ENCODE measurements at regions not wholly inside any gene's neighbourhood (a gene's known extent, or its start where the extent isn't known, plus 50 kb on each side); places are given as distances from the start of the nearest gene placed in this dataset.

DNA sequence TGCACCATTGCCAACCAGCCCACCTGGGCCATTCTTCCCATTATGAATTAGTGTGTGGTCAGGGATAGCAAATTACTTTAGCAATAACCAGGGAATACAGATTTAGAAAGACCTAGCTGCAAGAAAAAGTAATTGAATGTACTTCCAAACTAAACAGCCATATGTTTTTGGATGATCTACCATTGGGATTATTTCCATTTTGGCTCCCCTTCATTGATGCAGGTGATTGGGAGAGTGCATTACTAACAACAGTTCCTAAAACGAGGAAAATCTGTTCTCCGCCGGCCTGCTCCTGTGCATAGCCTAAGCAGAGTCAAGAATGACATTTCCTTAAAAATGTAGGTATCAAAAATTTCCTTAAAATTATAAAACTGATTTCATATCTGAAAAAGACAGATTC is 58.5 kb downstream of the MAIP1 start:
- no peak for DNase-seq

DNA sequence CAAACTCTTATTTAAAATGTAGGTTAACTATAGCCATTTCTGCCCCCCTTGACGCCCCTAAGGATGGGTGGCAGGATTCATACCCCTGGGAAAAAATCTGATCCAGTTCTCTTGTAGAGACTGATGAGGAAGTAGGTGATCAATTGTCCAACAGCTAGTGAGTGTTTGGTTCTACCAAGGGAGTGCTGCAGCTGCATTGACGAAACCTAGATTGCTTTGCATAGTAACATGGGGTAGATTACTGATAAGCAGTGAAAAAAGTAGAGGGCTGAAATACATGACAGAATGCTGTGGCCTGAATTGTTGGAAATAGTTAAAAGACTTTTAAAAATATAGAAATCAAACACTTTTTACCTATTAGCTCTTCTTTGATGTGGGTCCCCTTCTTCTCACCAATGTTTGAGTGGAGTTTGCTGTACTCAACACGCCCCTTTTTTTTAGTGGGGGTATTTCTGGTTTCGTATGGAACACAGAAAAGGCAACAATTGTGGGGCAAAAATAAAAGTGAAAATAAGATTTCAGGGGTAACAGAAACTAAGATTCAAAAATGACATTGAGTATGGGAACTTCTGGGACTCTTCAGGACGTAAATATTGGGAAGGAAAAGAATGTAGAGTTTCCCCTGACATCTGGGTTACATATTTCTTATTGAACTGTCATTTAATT is 66.2 kb downstream of the MAIP1 start:
- no peak for DNase-seq

DNA sequence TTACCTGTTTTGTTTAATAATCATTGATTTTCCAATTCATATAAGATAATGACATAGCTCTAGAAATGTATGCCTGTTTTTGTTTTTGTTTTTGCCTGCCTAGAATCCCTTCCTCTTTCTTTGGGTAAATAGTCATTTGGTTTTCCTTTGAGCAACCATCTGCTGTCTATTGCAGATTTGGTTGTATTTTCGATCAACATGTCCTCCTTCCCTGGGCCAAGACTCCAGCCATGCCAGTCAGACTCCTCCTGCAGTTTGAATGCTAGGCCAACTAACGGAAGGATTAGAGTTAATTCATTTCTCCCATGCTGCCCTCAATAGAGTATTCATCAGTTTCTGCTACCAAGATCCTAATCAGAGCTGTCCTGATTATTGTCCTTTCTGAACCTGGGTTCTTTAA is 67.1 kb downstream of the MAIP1 start:
- DNase-seq, result no peak

DNA sequence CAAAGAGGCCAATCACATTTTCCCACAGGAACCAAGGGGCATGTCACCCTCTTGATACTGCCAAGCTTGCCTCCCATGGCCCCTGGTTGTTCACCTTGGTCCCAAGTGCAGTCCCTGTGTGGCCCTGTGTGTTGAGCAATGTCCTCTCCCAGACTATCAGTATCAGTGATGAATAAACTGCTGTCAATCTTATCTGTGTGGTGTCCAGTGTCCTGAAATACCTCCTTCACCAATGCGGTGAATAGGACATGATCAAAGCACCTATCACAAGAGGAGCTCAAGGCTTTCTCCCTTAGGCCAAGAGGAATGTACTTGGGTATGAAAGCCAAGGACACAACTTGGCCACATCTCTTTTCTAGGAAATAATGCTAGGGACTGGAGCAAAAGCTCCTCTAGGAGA is 68.2 kb downstream of the MAIP1 start:
- DNase-seq, result no peak

DNA sequence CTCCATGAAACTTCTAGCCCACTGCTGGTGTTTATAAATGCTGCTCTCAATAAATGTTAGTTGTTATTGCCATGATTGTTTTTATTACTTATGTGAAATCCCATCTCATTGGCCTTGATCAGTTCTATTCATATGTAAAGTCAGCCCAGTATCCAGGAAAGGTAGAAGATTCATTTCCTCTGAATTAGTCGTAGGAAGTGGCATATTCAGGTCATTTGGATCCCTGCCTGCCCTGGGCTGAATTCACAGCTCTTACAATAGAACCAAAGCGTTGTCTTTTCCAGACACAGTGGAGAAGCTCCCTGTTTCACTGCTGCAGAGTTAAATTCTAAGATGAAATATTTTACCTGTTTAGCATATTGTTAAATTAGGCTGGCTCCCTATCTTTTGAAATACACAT is 70.3 kb downstream of the MAIP1 start:
- no peak for DNase-seq

DNA sequence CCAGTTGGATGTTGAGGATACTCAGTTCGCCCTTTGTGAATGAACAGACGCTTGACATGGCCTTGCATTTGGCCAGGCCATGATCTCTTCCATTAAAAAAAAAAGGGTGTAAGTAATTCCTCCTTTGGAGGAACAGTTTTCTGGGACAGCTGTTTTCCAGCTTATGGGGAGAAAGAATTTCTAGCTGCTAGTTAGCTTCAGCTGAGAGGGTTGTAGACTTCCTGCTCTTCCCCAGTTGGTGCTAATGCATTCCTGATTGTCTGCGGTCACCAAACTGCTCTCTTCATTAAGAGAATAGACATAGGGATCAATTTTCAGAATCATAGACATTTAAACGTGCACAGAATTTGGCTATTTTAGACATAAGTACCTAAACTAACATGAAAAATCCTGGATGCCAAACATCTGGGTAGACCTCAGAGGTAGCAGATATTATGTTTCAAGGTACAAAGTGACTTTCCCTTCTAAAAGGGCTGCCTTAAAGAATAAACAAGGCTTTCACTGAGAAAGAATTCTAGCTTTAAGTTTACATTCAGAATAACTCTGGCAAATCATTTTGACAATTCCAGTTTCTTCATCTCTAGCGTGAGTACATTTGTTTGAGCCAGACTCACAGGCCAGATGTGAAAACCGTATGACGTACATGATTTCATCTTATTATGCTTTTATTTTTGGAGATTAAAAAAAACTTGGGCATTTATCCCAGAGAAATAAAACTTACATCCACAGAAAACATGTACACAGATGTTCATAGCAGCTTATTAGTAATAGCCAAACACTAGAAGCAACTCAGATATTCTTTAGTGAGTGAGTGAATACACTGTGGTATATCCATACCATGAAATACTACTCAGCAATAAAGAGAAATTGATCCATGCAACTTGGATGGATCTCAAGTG is 71.2 kb downstream of the MAIP1 start:
- no peak for DNase-seq

DNA sequence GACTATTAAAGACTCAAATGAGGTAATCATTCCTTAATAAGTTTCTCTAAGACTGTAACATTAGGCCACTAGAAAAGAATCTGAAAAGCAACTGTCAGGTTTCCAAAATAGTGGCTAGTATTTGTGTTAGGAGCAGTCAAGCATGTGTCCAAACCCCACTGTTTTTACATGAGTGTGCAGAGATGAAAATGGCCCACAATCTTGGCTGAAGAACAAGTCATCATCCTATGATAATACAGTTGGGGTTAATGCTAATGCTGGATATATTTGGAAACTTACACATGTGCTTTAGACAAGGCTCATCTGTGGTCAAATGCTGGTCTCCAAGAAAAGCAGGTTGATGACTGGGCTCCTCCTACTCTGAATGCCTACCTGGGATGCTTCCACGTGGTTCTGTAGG is 73.6 kb downstream of the MAIP1 start:
- DNase-seq, result no peak

DNA sequence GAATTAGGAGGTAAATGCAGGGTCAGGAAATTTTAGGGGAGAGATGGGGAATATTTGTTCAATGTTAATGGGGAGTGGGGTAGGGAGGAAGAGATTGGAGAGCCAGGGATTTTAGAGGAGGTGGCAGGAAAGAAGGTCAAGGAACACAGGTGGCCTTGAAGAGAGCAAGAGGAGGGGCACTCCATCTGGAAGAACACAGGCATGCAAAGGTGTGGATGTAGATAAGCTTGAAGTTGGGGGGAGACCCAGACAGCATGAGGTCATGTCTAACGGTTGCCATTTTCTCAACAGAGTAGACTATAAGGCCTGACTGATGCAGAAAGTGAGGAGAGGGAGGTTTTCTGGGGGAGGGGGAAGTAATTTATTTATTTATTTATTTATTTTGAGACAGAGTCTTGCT is 77.5 kb downstream of the MAIP1 start:
- no peak for DNase-seq

DNA sequence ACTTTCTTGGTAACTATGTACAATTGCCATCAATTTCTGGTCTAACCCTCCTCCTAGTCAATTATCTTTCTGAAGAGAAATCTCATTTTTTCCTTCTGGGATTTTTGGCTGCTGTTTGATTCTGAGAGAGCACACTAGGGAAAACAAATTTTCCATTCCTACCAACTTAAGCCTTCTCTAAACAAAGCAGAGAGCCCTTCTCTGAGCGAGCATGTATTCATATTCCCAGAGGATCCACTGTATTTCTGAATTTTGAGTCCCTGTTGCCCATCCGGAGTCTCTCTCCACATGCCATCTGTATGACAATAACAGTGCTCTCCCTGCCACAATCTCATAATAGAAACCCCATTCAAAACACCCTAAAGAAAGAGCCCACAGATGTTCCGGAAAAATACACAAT is 78.5 kb downstream of the MAIP1 start:
- no peak for DNase-seq

DNA sequence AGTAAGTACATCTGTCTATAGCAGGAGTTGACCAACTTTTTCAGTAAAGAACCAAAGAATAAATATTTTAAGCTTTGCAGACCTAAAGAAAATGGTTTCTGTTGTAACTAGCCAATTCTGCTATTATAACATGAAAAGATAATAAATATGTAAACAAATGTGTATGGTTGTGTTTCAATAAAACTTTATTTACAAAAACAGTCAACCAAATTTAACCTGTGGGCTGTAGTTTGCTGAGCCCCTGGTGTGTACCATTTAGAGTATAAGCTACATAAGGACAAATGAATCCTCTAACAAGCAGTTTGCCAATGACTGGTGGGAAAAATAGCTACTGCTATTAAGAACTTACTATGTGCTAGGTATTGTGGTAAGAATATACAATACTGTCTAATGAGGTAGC is 79.4 kb downstream of the MAIP1 start:
- no peak for DNase-seq

DNA sequence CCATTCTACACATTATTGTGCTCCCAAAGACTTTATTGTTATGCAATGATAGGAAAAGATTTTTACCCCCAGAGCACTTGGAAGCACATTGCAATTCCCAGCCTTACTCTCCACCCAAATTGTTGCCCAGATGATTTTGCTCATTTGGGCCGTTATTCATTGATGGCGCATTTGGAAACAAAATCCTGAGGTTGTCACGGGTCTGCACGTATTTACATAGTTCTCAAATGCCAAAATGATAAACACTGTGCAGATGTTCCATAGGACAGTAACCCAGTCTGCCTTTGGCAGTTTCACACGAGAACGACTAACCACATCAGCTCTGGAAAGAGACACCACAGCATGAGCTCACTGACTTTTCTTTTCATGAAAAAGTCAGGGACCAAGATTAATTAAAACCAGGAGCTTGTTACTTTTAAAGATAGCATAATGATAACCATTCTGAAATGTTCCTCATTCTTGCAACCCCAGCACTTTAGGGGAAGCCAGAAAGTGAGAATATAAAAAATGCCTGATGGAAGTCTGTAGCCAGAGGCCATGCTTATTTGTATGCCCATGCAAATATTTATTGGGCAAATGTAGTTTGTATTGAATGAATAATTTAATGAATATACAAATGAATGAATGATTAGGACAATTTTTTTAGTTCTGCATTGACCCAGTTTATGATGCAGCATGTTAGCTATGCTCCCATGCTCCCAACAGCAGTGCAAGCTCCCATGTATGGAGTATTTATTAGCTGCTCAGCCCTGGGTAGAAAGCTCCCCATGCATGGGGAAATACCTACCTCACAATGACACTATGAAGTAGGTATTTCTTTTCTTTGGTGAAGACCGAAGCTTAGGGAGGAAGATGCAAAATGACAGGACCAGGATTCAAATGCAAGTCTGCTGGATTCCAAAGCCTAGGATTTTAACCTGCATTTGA is 84.6 kb downstream of the MAIP1 start:
- no peak for DNase-seq

DNA sequence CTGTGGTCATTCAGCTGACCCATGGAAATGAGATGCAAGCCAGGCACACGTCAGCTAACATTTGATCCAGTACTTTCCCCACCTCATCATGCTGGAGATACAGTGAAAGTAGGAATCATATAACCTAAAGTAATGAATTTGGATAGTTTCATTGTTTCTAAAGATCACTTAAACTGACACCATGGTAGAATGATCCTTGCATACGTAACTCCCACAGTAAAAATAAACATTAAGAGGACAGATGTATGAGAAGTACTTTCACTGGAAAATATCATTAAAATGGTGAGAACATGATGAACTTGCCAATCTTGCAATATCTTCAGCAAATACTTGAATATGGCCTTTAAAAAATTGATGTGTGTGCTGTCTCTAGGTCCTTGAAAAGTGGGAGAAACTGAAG is 85.4 kb downstream of the MAIP1 start:
- no peak for DNase-seq

DNA sequence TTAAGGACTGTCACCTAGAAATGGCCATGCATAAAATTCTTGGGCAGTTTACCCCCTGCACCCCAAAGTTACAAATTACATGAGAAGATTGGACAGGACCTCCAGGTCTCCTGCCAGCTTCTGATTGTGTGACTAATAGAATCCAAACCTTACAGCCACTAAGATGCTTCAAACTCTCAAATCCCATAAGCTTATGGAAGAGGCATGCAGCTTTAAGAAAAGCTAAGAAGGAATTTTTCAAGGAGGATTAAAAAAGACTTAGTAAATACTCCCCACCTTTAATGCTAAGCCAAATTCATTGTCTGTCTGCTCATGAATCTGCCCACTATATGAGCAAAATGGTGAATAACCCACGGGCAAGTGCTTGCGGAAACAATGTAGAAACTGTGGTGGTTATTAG is 86.3 kb downstream of the MAIP1 start:
- DNase-seq, result no peak

DNA sequence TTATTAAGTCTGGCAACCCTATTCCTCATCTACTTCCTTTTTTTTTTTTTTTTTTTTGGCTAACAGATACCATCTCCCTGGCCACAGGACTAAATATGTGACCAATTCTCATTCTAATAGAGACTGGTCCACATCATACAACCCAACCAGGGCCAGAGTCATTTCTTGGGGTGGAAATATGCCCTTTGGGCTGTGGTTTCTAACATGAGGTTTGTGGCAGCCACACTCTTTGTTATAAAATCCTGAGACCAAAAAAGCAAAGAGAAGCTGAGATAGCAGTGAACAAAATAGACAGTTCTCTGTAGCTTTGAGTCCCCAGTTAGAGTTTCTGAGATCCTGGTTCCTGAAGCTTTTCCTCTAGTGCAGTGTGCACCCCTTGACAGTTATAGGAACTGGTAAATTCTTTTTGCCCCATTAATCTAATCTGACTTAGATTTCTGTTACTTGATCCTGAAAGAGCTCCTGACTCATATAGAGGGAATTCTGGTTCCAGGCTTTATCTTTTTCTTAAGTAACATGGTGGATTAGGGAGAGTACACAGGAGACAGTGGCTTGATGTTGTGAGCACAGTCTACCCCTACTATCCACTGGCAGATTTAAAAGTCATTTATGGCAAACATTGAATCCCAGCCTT is 86.8 kb downstream of the MAIP1 start:
- peak; percentile 71 for DNase-seq

DNA sequence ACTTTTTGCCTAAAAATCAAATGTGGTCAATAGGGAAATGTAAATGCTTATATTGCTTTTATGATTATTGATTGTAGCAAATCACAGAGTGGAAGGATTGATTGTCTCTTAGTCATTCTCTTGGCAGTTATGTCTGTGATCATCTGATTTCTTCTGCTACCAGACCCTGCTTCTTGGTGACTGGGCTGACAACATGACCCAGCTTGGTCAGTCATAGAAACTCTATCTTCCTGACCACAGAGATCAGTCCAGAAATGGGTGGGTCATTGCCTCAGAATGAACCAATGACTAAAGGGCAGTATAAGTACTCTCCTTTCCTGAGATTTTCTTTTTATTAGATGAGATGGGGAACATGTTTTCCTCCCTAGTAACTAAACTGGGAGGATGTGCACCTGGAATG is 87.6 kb downstream of the MAIP1 start:
- peak; percentile 59 for DNase-seq

DNA sequence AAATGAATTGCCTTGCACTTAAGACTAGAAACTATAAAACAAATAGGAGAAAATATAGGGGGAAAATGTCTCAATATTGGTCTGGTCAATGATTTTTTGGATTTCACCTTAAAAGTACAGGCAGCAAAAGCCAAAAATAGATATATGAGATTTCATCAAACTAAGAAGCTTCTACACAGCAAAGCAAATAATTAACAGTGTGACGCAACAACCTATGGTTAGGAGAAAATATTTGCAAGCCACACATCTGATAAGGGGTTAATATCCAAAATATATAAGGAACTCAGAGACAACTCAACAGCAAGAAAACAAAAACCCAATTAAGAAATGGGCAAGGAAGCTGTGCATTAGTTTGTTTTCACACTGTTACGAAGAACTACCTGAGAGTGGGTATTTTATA is 89.1 kb downstream of the MAIP1 start:
- DNase-seq, result no peak

DNA sequence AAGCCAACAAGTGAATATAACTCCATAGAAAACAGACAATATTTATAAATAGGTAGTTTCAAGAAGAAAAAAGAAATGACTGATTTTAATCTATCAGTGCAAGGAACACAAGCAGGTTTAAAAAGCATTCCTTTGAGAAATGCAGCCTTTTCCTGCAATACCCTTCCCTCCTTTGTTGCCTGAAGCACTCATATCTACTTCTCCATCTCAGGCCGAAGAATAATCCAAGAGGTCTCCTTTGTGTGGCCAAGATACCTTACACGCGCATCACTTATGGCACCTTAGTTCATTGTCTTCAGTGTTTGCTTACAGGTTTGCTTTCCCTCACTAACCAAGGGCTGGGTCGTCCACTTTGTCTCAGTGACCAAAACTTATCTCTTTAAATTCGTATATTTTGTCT is 93.0 kb downstream of the MAIP1 start:
- DNase-seq, result no peak

DNA sequence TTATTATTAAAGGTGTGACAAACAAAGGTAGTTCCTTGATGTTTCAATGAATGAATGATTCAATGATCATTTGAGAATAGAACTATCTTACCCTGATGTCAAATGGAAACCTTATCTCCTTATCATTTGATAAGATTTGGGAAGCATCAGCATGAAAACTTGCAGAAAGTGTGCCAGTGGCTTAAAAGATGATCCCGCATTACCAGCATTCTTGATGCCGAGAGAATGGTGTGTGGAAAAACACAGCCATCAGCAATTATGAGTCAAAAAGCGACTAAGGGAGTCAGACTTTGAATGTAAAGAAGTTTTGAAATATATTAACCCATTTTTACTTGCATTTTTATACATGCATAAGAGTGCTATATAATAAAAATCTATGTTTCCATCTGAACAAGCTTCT is 93.7 kb downstream of the MAIP1 start:
- DNase-seq, result no peak

DNA sequence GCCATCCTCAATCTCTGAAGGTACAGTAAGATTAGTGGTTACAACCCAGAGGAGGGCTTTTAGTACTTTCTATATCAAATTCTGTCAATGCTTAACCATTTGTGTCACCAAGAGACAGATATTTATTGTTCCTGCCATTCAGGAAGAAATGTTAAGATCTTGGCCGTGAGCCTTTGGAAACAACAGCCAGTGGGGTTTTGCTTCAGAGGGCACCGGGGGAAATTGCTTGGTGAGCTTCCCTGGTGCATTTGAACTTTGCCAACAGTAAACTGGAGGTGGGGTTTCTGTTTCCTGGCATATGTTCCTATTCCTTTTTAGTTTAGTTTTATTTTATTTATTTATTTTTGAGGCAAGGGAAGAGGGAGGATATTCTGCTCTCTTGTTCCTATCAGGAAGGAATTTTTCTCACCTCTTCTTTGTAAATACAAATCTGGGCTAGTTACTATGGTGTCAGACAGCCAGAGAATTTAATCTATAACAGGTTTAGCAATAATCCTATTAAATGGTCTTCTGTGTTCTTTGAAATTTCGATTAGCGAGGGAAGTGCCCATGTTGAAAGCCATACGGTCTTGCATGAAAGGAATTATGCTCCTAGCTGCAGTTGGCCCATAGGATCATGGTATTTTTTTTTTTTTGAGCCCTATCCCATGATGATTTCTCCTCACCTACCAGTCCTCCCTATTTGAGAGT is 95.7 kb downstream of the MAIP1 start:
- DNase-seq, result no peak

DNA sequence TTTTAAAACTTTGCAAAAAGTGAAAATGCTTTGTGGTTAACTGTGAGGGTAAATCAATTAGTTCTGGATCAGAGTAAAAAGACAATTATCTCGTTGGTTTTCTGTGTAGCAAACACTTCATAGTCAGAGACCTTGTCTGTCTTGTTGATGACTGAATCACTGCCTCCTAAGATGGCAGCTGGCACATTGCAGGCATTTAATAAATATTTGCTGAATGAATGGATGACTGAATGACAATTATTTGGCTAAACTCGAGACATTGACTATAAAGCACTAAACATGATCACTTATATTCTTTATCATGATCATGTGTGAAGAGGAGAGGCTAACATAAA is 96.2 kb downstream of the MAIP1 start:
- no peak for DNase-seq

DNA sequence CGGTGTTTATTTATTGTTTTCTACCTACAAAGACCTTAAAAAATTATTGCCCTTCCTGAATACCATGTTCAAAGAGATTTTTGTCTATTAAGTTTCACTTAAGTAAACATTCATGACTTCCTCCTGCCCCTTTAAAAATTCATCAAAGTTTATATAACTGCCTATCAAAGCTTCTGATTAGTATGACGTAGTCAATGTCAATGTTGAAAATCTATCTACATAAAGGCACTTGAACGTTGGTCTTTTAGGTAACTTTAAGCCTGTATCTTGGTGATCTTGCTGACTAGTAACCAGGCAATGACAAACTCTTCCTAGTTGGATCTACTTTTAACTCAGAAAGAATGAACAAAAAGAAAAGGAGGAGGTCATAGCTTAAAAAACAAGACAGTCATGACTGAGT is 97.2 kb downstream of the MAIP1 start:
- no peak for DNase-seq

DNA sequence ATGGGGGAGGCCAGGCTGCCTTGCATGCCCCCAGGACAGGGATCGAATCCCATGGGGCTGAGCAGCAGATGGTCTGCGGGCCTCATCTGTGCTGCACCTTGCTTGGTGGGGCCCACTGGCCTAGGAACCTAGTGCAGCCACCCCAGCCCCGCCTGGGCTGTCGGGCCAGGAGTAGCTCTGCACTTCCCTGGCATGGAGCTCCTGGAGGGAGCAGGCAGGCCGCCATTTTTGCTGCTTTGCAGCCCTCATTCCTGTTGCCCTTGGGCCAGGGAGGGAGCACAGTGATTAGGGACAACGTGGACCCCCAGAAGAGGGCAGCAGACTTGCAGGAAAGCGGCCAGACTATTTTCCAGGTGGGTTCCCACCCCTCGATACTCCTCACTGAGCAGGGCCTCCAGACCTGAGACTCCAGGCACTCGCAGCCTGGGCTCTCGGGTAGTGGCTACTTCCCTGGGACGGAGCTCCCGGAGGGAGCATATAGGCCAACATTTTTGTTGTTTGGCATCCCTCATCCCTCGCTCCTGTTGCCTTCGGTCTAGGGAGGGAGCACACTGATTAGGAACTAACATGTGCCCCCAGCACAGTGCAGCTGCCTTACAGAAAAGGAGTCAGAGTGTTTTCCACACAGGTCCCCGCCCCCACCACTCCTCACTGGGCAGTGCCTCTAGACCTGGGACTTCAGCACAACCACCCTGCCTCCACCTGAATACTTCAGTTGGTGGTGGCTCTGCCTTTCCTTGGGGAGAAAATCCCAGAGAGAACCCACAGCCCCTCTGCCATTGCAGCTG is 99.5 kb downstream of the MAIP1 start:
- DNase-seq, result no peak

All from NCI-H226 (cell line).